Fibroblast of mammary gland (primary cell): ENCODE measurements at regions not wholly inside any gene's neighbourhood (a gene's known extent, or its start where the extent isn't known, plus 50 kb on each side); places are given as distances from the start of the nearest gene placed in this dataset.
A peak's percentile ranks its signal among the peaks of the same experiment; 100 is the strongest.

Experiments used
- DNase-seq: peaks from one replicate; pipeline ENCODE4 v3.0.0-alpha.2; 2010; ENCODE audit warnings: low read depth
- H3K4me3 ChIP-seq: 2 replicates; pipeline ENCODE4 v1.5.1; 2011; ENCODE audit warnings: low read depth, mild to moderate bottlenecking, low read length, moderate library complexity; ENCODE audit not compliant: control insufficient read depth
- TF ChIP-seq, protein P1 (sequence below): conservative IDR thresholded peaks from 2 replicates; pipeline ENCODE4 v1.5.1; 2011; ENCODE audit warnings: low read depth, low read length, inconsistent platforms; ENCODE audit not compliant: control insufficient read depth, insufficient read depth

DNA sequence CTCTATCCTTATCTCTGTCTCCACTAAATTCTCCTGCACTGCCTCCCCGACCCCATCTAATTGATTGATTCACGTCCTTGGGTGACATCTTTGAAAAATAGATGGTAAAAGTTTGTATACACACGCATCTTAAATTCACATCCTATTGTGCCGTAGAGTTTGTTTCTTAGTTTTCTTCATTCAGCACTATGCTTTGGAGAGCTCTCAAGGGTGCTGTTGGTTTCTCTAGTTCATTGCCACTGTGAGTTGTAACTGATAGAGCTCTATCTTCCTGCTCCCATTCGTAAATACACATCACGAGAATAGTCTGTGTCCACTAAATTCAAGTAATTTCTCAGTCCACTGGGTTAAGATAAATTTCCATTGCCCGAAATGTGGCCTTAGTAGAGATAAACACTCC, 1537.4 kb downstream of the AACS start:
- TF ChIP-seq, protein P1, sequence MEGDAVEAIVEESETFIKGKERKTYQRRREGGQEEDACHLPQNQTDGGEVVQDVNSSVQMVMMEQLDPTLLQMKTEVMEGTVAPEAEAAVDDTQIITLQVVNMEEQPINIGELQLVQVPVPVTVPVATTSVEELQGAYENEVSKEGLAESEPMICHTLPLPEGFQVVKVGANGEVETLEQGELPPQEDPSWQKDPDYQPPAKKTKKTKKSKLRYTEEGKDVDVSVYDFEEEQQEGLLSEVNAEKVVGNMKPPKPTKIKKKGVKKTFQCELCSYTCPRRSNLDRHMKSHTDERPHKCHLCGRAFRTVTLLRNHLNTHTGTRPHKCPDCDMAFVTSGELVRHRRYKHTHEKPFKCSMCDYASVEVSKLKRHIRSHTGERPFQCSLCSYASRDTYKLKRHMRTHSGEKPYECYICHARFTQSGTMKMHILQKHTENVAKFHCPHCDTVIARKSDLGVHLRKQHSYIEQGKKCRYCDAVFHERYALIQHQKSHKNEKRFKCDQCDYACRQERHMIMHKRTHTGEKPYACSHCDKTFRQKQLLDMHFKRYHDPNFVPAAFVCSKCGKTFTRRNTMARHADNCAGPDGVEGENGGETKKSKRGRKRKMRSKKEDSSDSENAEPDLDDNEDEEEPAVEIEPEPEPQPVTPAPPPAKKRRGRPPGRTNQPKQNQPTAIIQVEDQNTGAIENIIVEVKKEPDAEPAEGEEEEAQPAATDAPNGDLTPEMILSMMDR, result no peak
- no peak for DNase-seq

GRCh38 chr12:126607157-126607556, 1541.9 kb downstream of the AACS start:
- TF ChIP-seq, protein P1, result no peak
- no peak overlapping the region for H3K4me3 ChIP-seq
- DNase-seq, result no peak

More for the DNA sequence above, 1537.4 kb downstream of the AACS start:
- H3K4me3 ChIP-seq, result no peak overlapping the region

GRCh38 chr12:126607867-126608266, 1542.6 kb downstream of the AACS start:
- TF ChIP-seq, protein P1, result no peak
- DNase-seq, result no peak

GRCh38 chr12:126608607-126609175, 1543.5 kb downstream of the AACS start:
- TF ChIP-seq, protein P1, result no peak
- peak; percentile 8 for DNase-seq
- H3K4me3 ChIP-seq, result no peak overlapping the region

More at GRCh38 chr12:126607867-126608266, 1542.6 kb downstream of the AACS start:
- H3K4me3 ChIP-seq, result no peak overlapping the region

- no peak for DNase-seq
- H3K4me3 ChIP-seq, result no peak overlapping the region
- TF ChIP-seq, protein P1, result no peak
Measured at GRCh38 chr12:126616441-126616840, 1551.2 kb downstream of the AACS start.

DNA sequence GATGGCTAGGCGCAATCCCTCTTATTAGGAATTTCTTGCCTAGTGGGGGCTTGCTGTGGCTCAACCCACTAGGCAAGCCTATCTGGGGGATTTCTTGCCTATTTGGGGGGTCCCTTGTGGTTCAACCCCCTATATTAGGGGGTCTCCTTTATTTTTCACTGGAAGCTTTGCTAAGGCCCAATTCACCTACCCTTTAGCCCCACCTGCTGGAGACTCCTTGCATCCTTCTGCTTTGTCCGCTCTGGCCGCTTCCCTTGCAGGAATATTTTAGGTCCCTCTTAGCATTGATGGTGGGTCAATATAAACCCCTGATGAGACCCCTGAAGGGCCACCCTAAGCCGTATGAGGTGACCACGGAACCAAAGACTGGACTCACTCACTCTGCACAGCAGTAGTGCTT, 1552.1 kb downstream of the AACS start:
- DNase-seq, result peak; percentile 10
- H3K4me3 ChIP-seq, result no peak overlapping the region
- TF ChIP-seq, protein P1, result peak; percentile 35

- DNase-seq, result no peak
- TF ChIP-seq, protein P1, result no peak
- no peak overlapping the region for H3K4me3 ChIP-seq
Measured at GRCh38 chr12:126627596-126627995, 1562.4 kb downstream of the AACS start.
